Stimulated activated CD4-positive, alpha-beta T cell treated with anti-CD3 and anti-CD28 coated beads, Interleukin-2, amount 100 ng/mL, for 24 hours (primary cell): ENCODE measurements at regions not wholly inside any gene's neighbourhood (a gene's known extent, or its start where the extent isn't known, plus 50 kb on each side); places are given as distances from the start of the nearest gene placed in this dataset.
"Not testable (repeated sequence)": the region's sequence is repeated elsewhere in the genome, so short reads cannot be mapped to it uniquely, and the experiment has no call there.

Experiments
- DNase-seq, 2 donors: peaks; one replicate each; pipeline ENCODE4 v3.0.0-alpha.2; 2020

- DNase-seq, result no peak
Measured at GRCh38 chr5:67805666-67806348, 409.7 kb upstream of the PIK3R1 start.

GRCh38 chr5:67802766-67803165 is 412.8 kb upstream of the PIK3R1 start:
- DNase-seq, result no peak

GRCh38 chr5:67799732-67800234 is 415.8 kb upstream of the PIK3R1 start:
- DNase-seq, result no peak

- DNase-seq, result not testable (repeated sequence)
Measured at GRCh38 chr5:67798470-67798869, 417.1 kb upstream of the PIK3R1 start.

GRCh38 chr5:67795781-67796477 is 419.6 kb upstream of the PIK3R1 start:
- no peak for DNase-seq

GRCh38 chr5:67793966-67794365 is 421.6 kb upstream of the PIK3R1 start:
- DNase-seq, result no peak

- DNase-seq, result no peak
Measured at GRCh38 chr5:67793418-67793817, 422.1 kb upstream of the PIK3R1 start.

GRCh38 chr5:67792891-67793290 is 422.7 kb upstream of the PIK3R1 start:
- DNase-seq, result no peak

GRCh38 chr5:67790390-67790789 is 425.2 kb upstream of the PIK3R1 start:
- no peak for DNase-seq

- not testable (repeated sequence) for DNase-seq
Measured at GRCh38 chr5:67779893-67780623, 435.5 kb upstream of the PIK3R1 start.

- no peak for DNase-seq
Measured at GRCh38 chr5:67774786-67775185, 440.8 kb upstream of the PIK3R1 start.

GRCh38 chr5:67774267-67774552 is 441.3 kb upstream of the PIK3R1 start:
- no peak for DNase-seq

GRCh38 chr5:67773411-67774266 is 441.9 kb upstream of the PIK3R1 start:
- no peak for DNase-seq

- DNase-seq, result no peak
Measured at GRCh38 chr5:67771791-67772190, 443.8 kb upstream of the PIK3R1 start.

GRCh38 chr5:67771221-67771620 is 444.3 kb upstream of the PIK3R1 start:
- no peak for DNase-seq

- DNase-seq, result no peak
Measured at GRCh38 chr5:67770431-67771025, 445.0 kb upstream of the PIK3R1 start.

GRCh38 chr5:67765697-67766096 is 449.9 kb upstream of the PIK3R1 start:
- DNase-seq, result no peak

GRCh38 chr5:67757771-67758170 is 457.8 kb upstream of the PIK3R1 start:
- not testable (repeated sequence) for DNase-seq

GRCh38 chr5:67752357-67752708 is 463.2 kb upstream of the PIK3R1 start:
- DNase-seq, result no peak

GRCh38 chr5:67748165-67748690 is 467.3 kb upstream of the PIK3R1 start:
- no peak for DNase-seq

- no peak for DNase-seq
Measured at GRCh38 chr5:67747096-67747495, 468.5 kb upstream of the PIK3R1 start.

GRCh38 chr5:67746608-67747007 is 468.9 kb upstream of the PIK3R1 start:
- DNase-seq, result not testable (repeated sequence)
